HCT116 (cell line): ENCODE measurements at regions not wholly inside any gene's neighbourhood (a gene's known extent, or its start where the extent isn't known, plus 50 kb on each side); places are given as distances from the start of the nearest gene placed in this dataset.

Experiments used
- ATAC-seq: fragments of 200-7000 bp; cut with Tn5 transposase; 2 replicates; pipeline ENCODE4 v1.9.1; 2020; ENCODE audit warnings: mild to moderate bottlenecking, moderate library complexity
- BruUV-seq: library from RNA; stranded (reverse); fragments of 400-500 nt; replicated peaks from 2 replicates; lab custom pipeline; 2021; lab: Mats Ljungman, UMichigan
- CTCF ChIA-PET: fragments of 300-600 bp; sonication (Branson Sonifier 250); formaldehyde crosslinking; loops from one replicate; lab custom pipeline; 2021; ENCODE audit warnings: antibody characterized with exemption; lab: Charles Lee
- POLR2A ChIA-PET: fragments of 300-600, 350-600 bp; sonication (Branson Sonifier 250); formaldehyde crosslinking; loops from one replicate; lab custom pipeline; 2021; ENCODE audit warnings: antibody characterized with exemption; lab: Charles Lee
- RAD21 ChIA-PET, 2 experiments: fragments of 300-600 bp; sonication (Branson Sonifier 250); formaldehyde crosslinking; loops; one replicate each; lab custom pipeline; 2023; ENCODE audit warnings: low total read pairs in 2 of 2; ENCODE audit not compliant: uncharacterized antibody in 2 of 2, unreplicated experiment in 2 of 2, low non-redundant PET in 1 of 2; lab: Charles Lee
- DNase-seq: peaks from one replicate; pipeline ENCODE4 v3.0.0-alpha.2; 2010; ENCODE audit warnings: low read depth, low spot score
- H2AFZ ChIP-seq: fragments of 200-600 bp; shearing (Covaris generic), sonication (generic); 2 replicates; pipeline ENCODE4 v1.6.1; 2017; ENCODE audit warnings: low read depth, mixed run types, mixed read lengths, antibody characterized with exemption, low read length; ENCODE audit not compliant: poor library complexity, severe bottlenecking
- H3K27ac ChIP-seq: 2 replicates; pipeline ENCODE4 v1.5.1; 2012; ENCODE audit warnings: low read depth, low read length
- H3K27me3 ChIP-seq: fragments of 200-600 bp; sonication (generic); 2 replicates; pipeline ENCODE4 v1.6.1; 2016; ENCODE audit warnings: mixed run types, low read length, mixed read lengths; ENCODE audit not compliant: insufficient read depth
- H3K36me3 ChIP-seq, 2 experiments: fragments of 200-500 bp in 1 of 2; fragments of 200-600 bp in 1 of 2; sonication (Bioruptor generic) in 1 of 2; sonication (generic) in 1 of 2; 2 replicates each; pipeline versions ENCODE4 v1.5.1 to v1.6.1; 2014 to 2016; ENCODE audit warnings: low read length in 2 of 2, inconsistent platforms in 1 of 2, mixed read lengths in 1 of 2, mixed run types in 1 of 2; ENCODE audit not compliant: insufficient read depth in 2 of 2, control insufficient read depth in 1 of 2
- H3K4me1 ChIP-seq, 2 experiments: fragments of 200-600 bp in 1 of 2; sonication (generic) in 1 of 2; 2 replicates each; pipeline versions ENCODE4 v1.5.1 to v1.6.1; 2012 to 2017; ENCODE audit warnings: low read length in 2 of 2, inconsistent platforms in 1 of 2, mild to moderate bottlenecking in 1 of 2, mixed read lengths in 1 of 2, mixed run types in 1 of 2, moderate library complexity in 1 of 2; ENCODE audit not compliant: insufficient read depth in 2 of 2, control insufficient read depth in 1 of 2
- H3K4me2 ChIP-seq: fragments of 200-600 bp; sonication (generic); 2 replicates; pipeline ENCODE4 v1.6.1; 2017; ENCODE audit warnings: mixed run types, low read length, mixed read lengths
- H3K4me3 ChIP-seq, 2 experiments: fragments of 200-600 bp in 1 of 2; sonication (generic) in 1 of 2; replicated peaks in 1 of 2; 2 replicates each; pipeline ENCODE4 v1.5.1; 2011 to 2016; ENCODE audit warnings: low read length in 2 of 2, control low read depth in 1 of 2, low read depth in 1 of 2, mild to moderate bottlenecking in 1 of 2, mixed read lengths in 1 of 2, mixed run types in 1 of 2
- H3K79me2 ChIP-seq: fragments of 200-600 bp; sonication (generic); 2 replicates; pipeline ENCODE4 v1.6.1; 2017; ENCODE audit warnings: mild to moderate bottlenecking, mixed run types, low read length, moderate library complexity, mixed read lengths; ENCODE audit not compliant: insufficient read depth
- H3K9ac ChIP-seq: fragments of 200-600 bp; sonication (generic); 2 replicates; pipeline ENCODE4 v1.6.1; 2016; ENCODE audit warnings: low read length, mixed read lengths
- H3K9me2 ChIP-seq: fragments of 200-600 bp; sonication (generic), shearing (Covaris generic); 2 replicates; pipeline ENCODE4 v1.6.1; 2017; ENCODE audit warnings: mixed run types, mild to moderate bottlenecking, moderate library complexity; ENCODE audit not compliant: insufficient read depth
- H3K9me3 ChIP-seq, 2 experiments: fragments of 200-500 bp in 1 of 2; fragments of 200-600 bp in 1 of 2; sonication (Bioruptor generic) in 1 of 2; sonication (generic) in 1 of 2; 2 replicates each; pipeline ENCODE4 v1.6.1; 2014 to 2017; ENCODE audit warnings: low read length in 2 of 2, mixed read lengths in 2 of 2, inconsistent platforms in 1 of 2, low read depth in 1 of 2, mild to moderate bottlenecking in 1 of 2, mixed run types in 1 of 2, moderate library complexity in 1 of 2; ENCODE audit not compliant: control insufficient read depth in 1 of 2, insufficient read depth in 1 of 2
- H4K20me1 ChIP-seq: fragments of 200-600 bp; sonication (generic), shearing (Covaris generic); 2 replicates; pipeline ENCODE4 v1.6.1; 2017; ENCODE audit warnings: mixed run types, mild to moderate bottlenecking, moderate library complexity; ENCODE audit not compliant: insufficient read depth
- CTCF ChIP-seq, 3 experiments: fragments of 200-600 bp in 1 of 3; sonication (generic) in 1 of 3; IDR thresholded peaks in 2 of 3; conservative IDR thresholded peaks in 1 of 3; 2 replicates each; pipeline ENCODE4 v1.5.1; 2012 to 2017; ENCODE audit warnings: low read depth in 2 of 3, low read length in 2 of 3, antibody characterized with exemption in 1 of 3, borderline replicate concordance in 1 of 3, control low read depth in 1 of 3, mild to moderate bottlenecking in 1 of 3, mixed read lengths in 1 of 3, mixed run types in 1 of 3, moderate library complexity in 1 of 3; ENCODE audit not compliant: insufficient read depth in 1 of 3
- ELF1 ChIP-seq: IDR thresholded peaks from 2 replicates; pipeline ENCODE4 v1.6.1; 2012; ENCODE audit warnings: low read depth, borderline replicate concordance
- EZH2 ChIP-seq: fragments of 200-600 bp; sonication (generic); IDR thresholded peaks from 2 replicates; pipeline ENCODE4 v1.6.1; 2017; ENCODE audit warnings: antibody characterized with exemption, mixed run types
- JUND ChIP-seq: IDR thresholded peaks from 2 replicates; pipeline ENCODE4 v1.6.1; 2012
- RAD21 ChIP-seq: IDR thresholded peaks from 2 replicates; pipeline ENCODE4 v1.6.1; 2012; ENCODE audit warnings: low read depth, mild to moderate bottlenecking
- SIN3A ChIP-seq: IDR thresholded peaks from 2 replicates; pipeline ENCODE4 v1.6.1; 2012; ENCODE audit warnings: low read depth
- intact Hi-C: fragments of 100-400 bp; cut with micrococcal nuclease; formaldehyde crosslinking; loops from 2 replicates; pipeline ENCODE4 v1.10.0; 2022

DNA sequence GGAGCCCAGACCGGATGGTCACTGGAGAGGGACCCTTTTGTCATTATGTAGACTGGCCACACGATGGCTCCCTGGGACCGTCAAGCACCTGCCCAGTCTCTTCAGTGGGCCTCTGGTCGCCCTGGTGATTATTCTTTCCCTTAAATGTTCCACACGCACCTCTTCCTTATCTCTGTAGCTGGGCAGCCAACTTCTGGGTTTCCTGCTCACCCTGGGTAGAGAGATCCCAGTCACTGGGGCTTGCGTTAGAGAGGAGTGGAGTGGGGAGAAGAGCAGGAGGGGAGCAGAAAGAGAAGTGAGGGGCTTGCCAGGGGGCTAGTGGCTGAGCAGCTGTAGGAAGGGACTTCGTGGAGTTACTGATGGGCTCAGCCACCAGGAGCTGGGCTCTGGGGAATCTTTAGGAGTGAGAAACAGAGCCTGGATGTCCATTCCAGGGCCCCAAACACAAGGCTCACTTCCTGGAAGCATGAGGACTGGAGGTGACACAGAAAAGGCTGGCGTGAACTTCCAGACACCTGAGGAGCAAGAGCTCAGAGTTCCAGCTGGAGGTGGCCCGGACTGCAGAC lies 150.1 kb downstream of the DHX35 start:
- H3K9ac ChIP-seq, result no peak overlapping the region
- TF ChIP-seq CTCF (IDR thresholded peaks at IDR 0.05 in 2 of 3, conservative IDR thresholded peaks at IDR 0.05 in 1 of 3; ENCODE audit: borderline replicate concordance in 1 of 3, insufficient read depth in 1 of 3, low read depth in 2 of 3, low read length in 2 of 3) (peak; percentile 57 to 81 (median 70)), ELF1 (no peak), JUND (no peak), SIN3A (no peak), RAD21 (peak; percentile 90), EZH2 (no peak)
- no peaks in the 10 kb centered on the region for H4K20me1 ChIP-seq
- H3K4me3 ChIP-seq, result no peak overlapping the region
- no peak overlapping the region for H3K27ac ChIP-seq
- peak; percentile 76 for ATAC-seq
- peaks cover 6% of the 10 kb centered on the region; the same call in 1 of the 2 replicates for H3K27me3 ChIP-seq
- H3K9me2 ChIP-seq, result no peaks in the 10 kb centered on the region
- intact Hi-C loops, result loop anchor here (1.0 to 5.0 kb wide), 6 partner anchors 153 to 1850 kb away; no protein-coding TSS in a partner anchor
- ChIA-PET RAD21 (no interaction called here), POLR2A (no interaction called here), CTCF (interaction anchor here (0.6 to 2.7 kb wide), 10 partner anchors 10 to 1578 kb away, joined by 3 to 20 read pairs (median 4); no protein-coding TSS in a partner anchor)
- H3K4me1 ChIP-seq, result peaks cover 30 to 53% of the 10 kb centered on the region in 2 experiments
- no peaks in the 10 kb centered on the region for H3K36me3 ChIP-seq
- H3K9me3 ChIP-seq, result no peaks in the 10 kb centered on the region
- no peaks in the 10 kb centered on the region for H3K79me2 ChIP-seq
- BruUV-seq, result no TSS peak
- peak overlapping the region; percentile 70 for H2AFZ ChIP-seq
- DNase-seq, result peak; percentile 50
- H3K4me2 ChIP-seq, result peak overlapping the region; percentile 59
